Thyroid gland (tissue), 4 donors: ENCODE measurements at regions not wholly inside any gene's neighbourhood (a gene's known extent, or its start where the extent isn't known, plus 50 kb on each side); places are given as distances from the start of the nearest gene placed in this dataset.

Source experiments
- CTCF ChIP-seq, 6 experiments: fragments of 200-600 bp in 3 of 6; fragments of 450-650 bp in 3 of 6; sonication (generic) in 3 of 6; IDR thresholded peaks; one replicate each; pipeline ENCODE4 v1.5.1; 2016 to 2019; ENCODE audit warnings: antibody characterized with exemption in 6 of 6, mild to moderate bottlenecking in 2 of 6, inconsistent platforms in 1 of 6, moderate library complexity in 1 of 6
- POLR2A ChIP-seq, 2 donors: fragments of 450-650 bp; IDR thresholded peaks; one replicate each; pipeline ENCODE4 v1.6.1; 2017; ENCODE audit warnings: antibody characterized with exemption in 2 of 2, mild to moderate bottlenecking in 2 of 2, moderate library complexity in 1 of 2

- TF ChIP-seq CTCF (IDR thresholded peaks at IDR 0.05), result no peak
- TF ChIP-seq POLR2A (IDR thresholded peaks at IDR 0.05), result no peak
Observed at GRCh38 chr15:39009740-39010139, 445.1 kb upstream of the RASGRP1 start.
